Adrenal gland (tissue), 9 donors: ENCODE measurements at regions not wholly inside any gene's neighbourhood (a gene's known extent, or its start where the extent isn't known, plus 50 kb on each side); places are given as distances from the start of the nearest gene placed in this dataset.
"Not testable (repeated sequence)": the region's sequence is repeated elsewhere in the genome, so short reads cannot be mapped to it uniquely, and the experiment has no call there.

Experiments used
- DNase-seq, 7 donors: peaks; one replicate each; pipeline ENCODE4 v3.0.0-alpha.2; 2019 to 2020
- H3K27ac ChIP-seq, 5 donors: fragments of 200-600 bp; sonication (generic) in 4 of 5; 1 replicate in 3 of 5; 2 replicates in 2 of 5; pipeline versions ENCODE4 v1.5.1 to v1.8.0; 2016 to 2020; ENCODE audit warnings: mild to moderate bottlenecking in 1 of 5
- H3K27me3 ChIP-seq: fragments of 200-600 bp; 2 replicates; pipeline ENCODE4 v1.8.0; 2021
- H3K36me3 ChIP-seq, 2 donors: fragments of 200-600 bp; replicated peaks in 1 of 2; 1 replicate in 1 of 2; 2 replicates in 1 of 2; pipeline versions ENCODE4 v1.5.1 to v1.8.0; 2018 to 2022
- H3K4me1 ChIP-seq, 2 donors: fragments of 200-600 bp; replicated peaks in 1 of 2; 1 replicate in 1 of 2; 2 replicates in 1 of 2; pipeline versions ENCODE4 v1.5.1 to v1.8.0; 2018 to 2021
- H3K4me3 ChIP-seq, 4 donors: fragments of 200-600 bp; sonication (generic) in 3 of 4; one replicate each; pipeline ENCODE4 v1.5.1; 2016 to 2018
- H3K9me3 ChIP-seq, 3 donors: fragments of 200-600 bp; sonication (generic) in 1 of 3; replicated peaks in 1 of 3; 1 replicate in 2 of 3; 2 replicates in 1 of 3; pipeline versions ENCODE4 v1.5.1 to v1.8.0; 2016 to 2021
- CTCF ChIP-seq, 6 experiments: fragments of 450-650 bp in 4 of 6; fragments of 200-600 bp in 2 of 6; sonication (generic) in 1 of 6; IDR thresholded peaks; 1 replicate in 5 of 6; 2 replicates in 1 of 6; pipeline versions ENCODE4 v1.5.1 to v1.8.0; 2016 to 2021; ENCODE audit warnings: antibody characterized with exemption in 6 of 6, mild to moderate bottlenecking in 2 of 6, moderate library complexity in 1 of 6
- POLR2A ChIP-seq, 2 donors: fragments of 450-650 bp; IDR thresholded peaks; one replicate each; pipeline ENCODE4 v1.6.1; 2017; ENCODE audit warnings: antibody characterized with exemption in 2 of 2, mild to moderate bottlenecking in 2 of 2, moderate library complexity in 1 of 2
- WGBS, 4 donors: extraction: QIAGEN DNeasy Blood & Tissue Kit in 2 of 4; methylation state at CpG; one replicate each; pipeline versions ENCODE4 v1.1.5 to v1.1.7; 2013 to 2017; 5-methylcytosine and 5-hydroxymethylcytosine counted together
- intact Hi-C, 2 donors: fragments of 100-400 bp; cut with DNase I; formaldehyde crosslinking; loops; one replicate each; pipeline versions ENCODE4 v1.14.1 to v1.15.0; 2022 to 2023
- donor health status: healthy with polysubstance abuse.
- donor health status: Bipolar disorder and iron deficiency.
- donor health status: DM: yes; HTN: yes; CAD: no.
- donor health status: DM: no; HTN: no; CAD: no.
- donor health status: DM: no; HTN: no; CAD: no.

- H3K9me3 ChIP-seq, result no peaks in the 10 kb centered on the region
- no peak overlapping the region for H3K4me3 ChIP-seq
- H3K27me3 ChIP-seq, result no peaks in the 10 kb centered on the region
- no peak overlapping the region for H3K27ac ChIP-seq
- no peaks in the 10 kb centered on the region for H3K36me3 ChIP-seq
- DNase-seq, result no peak
- H3K4me1 ChIP-seq, result no peaks in the 10 kb centered on the region
- intact Hi-C loops, result no loop called here
- no peak for TF ChIP-seq CTCF (IDR thresholded peaks at IDR 0.05)
- no peak for TF ChIP-seq POLR2A (IDR thresholded peaks at IDR 0.05)
- WGBS, 4 donors, result 84 to 97% (median 87%) methylated on average over 1 of the region's 1 CpG
These were observed 105.2 kb upstream of the BMP2 start for GRCh38 chr20:6662309-6662708.

DNA sequence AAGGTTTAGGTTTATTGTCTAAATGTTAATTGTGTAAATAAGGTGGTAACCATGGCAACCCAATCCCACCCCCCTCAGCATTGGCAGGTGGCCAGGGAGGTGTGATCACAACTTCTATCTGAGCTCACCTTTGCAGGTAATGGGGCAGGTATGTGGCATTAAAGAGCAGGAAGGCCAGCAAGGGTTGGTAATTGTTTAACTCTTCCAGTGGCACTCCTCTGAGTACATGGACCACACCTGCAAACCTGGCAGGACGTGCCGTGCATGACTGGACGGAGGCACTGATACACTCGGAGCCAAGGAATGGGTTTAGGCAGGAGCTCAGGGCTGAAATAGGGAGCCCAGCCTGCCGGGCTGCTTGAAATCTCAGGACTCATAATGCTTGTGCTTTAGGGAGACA lies 107.0 kb upstream of the BMP2 start:
- Histone ChIP-seq H3K4me3 (no peak overlapping the region), H3K27ac (no peak overlapping the region), H3K36me3 (no peaks in the 10 kb centered on the region), H3K9me3 (no peaks in the 10 kb centered on the region), H3K27me3 (no peaks in the 10 kb centered on the region), H3K4me1 (no peaks in the 10 kb centered on the region)
- no peak for DNase-seq
- intact Hi-C loops, result no loop called here
- WGBS, 4 donors, result 86 to 93% (median 90%) methylated on average over 4 to 5 of the region's 5 CpGs
- TF ChIP-seq POLR2A (IDR thresholded peaks at IDR 0.05), result no peak
- TF ChIP-seq CTCF (IDR thresholded peaks at IDR 0.05), result no peak

GRCh38 chr20:6658909-6659308 lies 108.6 kb upstream of the BMP2 start:
- H3K4me1 ChIP-seq, DNase-seq, H3K36me3 ChIP-seq, H3K27ac ChIP-seq, H3K27me3 ChIP-seq, intact Hi-C loops, H3K9me3 ChIP-seq, H3K4me3 ChIP-seq: not testable (repeated sequence)
- 89 to 94% (median 91%) methylated on average over 8 of the region's 8 CpGs for WGBS, 4 donors

DNA sequence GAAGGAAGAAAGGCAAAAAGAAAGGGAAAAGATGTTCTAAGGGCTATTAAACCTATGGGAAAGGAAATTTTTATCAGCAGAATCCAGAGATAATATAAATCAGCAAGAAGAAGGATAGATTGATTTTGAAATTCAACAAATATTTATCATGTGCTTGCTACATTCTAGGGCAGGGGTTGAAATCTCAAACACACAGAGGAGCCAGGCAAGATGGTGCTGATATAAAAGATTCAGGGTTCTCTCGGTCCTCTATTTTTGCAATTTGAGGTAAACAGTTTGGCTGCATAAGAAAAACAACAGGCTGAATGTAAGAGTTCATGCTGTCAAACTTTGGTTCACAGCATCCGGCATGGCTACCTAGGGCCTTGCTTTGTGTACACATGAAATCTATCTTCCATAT lies 109.6 kb upstream of the BMP2 start:
- no peak overlapping the region for H3K27ac ChIP-seq
- DNase-seq, result no peak
- TF ChIP-seq CTCF (IDR thresholded peaks at IDR 0.05) (no peak), POLR2A (IDR thresholded peaks at IDR 0.05) (no peak)
- WGBS, 4 donors, result 89 to 94% (median 91%) methylated on average over 2 of the region's 2 CpGs
- H3K4me3 ChIP-seq, result no peak overlapping the region
- no peaks in the 10 kb centered on the region for H3K9me3 ChIP-seq
- intact Hi-C loops, result no loop called here
- no peaks in the 10 kb centered on the region for H3K4me1 ChIP-seq
- no peaks in the 10 kb centered on the region for H3K36me3 ChIP-seq
- no peaks in the 10 kb centered on the region for H3K27me3 ChIP-seq

GRCh38 chr20:6657111-6657510 lies 110.4 kb upstream of the BMP2 start:
- WGBS, 4 donors, result 87 to 94% (median 90%) methylated on average over 5 of the region's 5 CpGs
- Histone ChIP-seq H3K27ac (no peak overlapping the region), H3K9me3 (no peaks in the 10 kb centered on the region), H3K4me1 (no peaks in the 10 kb centered on the region), H3K27me3 (no peaks in the 10 kb centered on the region), H3K4me3 (no peak overlapping the region), H3K36me3 (no peaks in the 10 kb centered on the region)
- no peak for TF ChIP-seq CTCF (IDR thresholded peaks at IDR 0.05)
- no peak for TF ChIP-seq POLR2A (IDR thresholded peaks at IDR 0.05)
- intact Hi-C loops, result no loop called here
- no peak for DNase-seq
